ENCODE measurements at regions not wholly inside any gene's neighbourhood (a gene's known extent, or its start where the extent isn't known, plus 50 kb on each side); places are given as distances from the start of the nearest gene placed in this dataset.

GRCh38 chr4:45648846-45649245 is 475.0 kb downstream of the GABRG1 start:
- H3K4me1 ChIP-seq, result no peaks in the 10 kb centered on the region
- no peaks in the 10 kb centered on the region for H3K9me3 ChIP-seq
- no peak for DNase-seq
- H3K4me3 ChIP-seq, result no peak overlapping the region
- H3K27ac ChIP-seq, result no peak overlapping the region
- intact Hi-C loops (cut with DNase I; ENCODE audit: low total_unique reads), result no loop called here
- H3K27me3 ChIP-seq, result no peaks in the 10 kb centered on the region
- H3K36me3 ChIP-seq, result no peaks in the 10 kb centered on the region
- no peak for TF ChIP-seq POLR2A (IDR thresholded peaks at IDR 0.05)
- no peak for TF ChIP-seq CTCF (IDR thresholded peaks at IDR 0.05)

- TF ChIP-seq POLR2A (IDR thresholded peaks at IDR 0.05), result no peak
- no peak for TF ChIP-seq CTCF (IDR thresholded peaks at IDR 0.05)
- H3K4me3 ChIP-seq, result no peak overlapping the region
- DNase-seq, result no peak
- intact Hi-C loops (cut with DNase I; ENCODE audit: low total_unique reads), result no loop called here
- H3K27me3 ChIP-seq, result no peaks in the 10 kb centered on the region
- no peaks in the 10 kb centered on the region for H3K9me3 ChIP-seq
- no peaks in the 10 kb centered on the region for H3K36me3 ChIP-seq
- H3K27ac ChIP-seq, result no peak overlapping the region
- H3K4me1 ChIP-seq, result no peaks in the 10 kb centered on the region
Measured at GRCh38 chr4:45647823-45648222, 476.0 kb downstream of the GABRG1 start.

- no peaks in the 10 kb centered on the region for H3K36me3 ChIP-seq
- H3K27ac ChIP-seq, result no peak overlapping the region
- no peaks in the 10 kb centered on the region for H3K4me1 ChIP-seq
- no peaks in the 10 kb centered on the region for H3K27me3 ChIP-seq
- intact Hi-C loops (cut with DNase I; ENCODE audit: low total_unique reads), result no loop called here
- no peak for DNase-seq
- no peak for TF ChIP-seq POLR2A (IDR thresholded peaks at IDR 0.05)
- no peak for TF ChIP-seq CTCF (IDR thresholded peaks at IDR 0.05)
- H3K9me3 ChIP-seq, result no peaks in the 10 kb centered on the region
- H3K4me3 ChIP-seq, result no peak overlapping the region
Measured at GRCh38 chr4:45646885-45647590, 476.8 kb downstream of the GABRG1 start.

- TF ChIP-seq CTCF (IDR thresholded peaks at IDR 0.05) (no peak), POLR2A (IDR thresholded peaks at IDR 0.05) (no peak)
- no peak overlapping the region for H3K27ac ChIP-seq
- H3K4me3 ChIP-seq, result no peak overlapping the region
- H3K4me1 ChIP-seq, result no peaks in the 10 kb centered on the region
- H3K9me3 ChIP-seq, result no peaks in the 10 kb centered on the region
- H3K36me3 ChIP-seq, result no peaks in the 10 kb centered on the region
- intact Hi-C loops (cut with DNase I; ENCODE audit: low total_unique reads), result no loop called here
- DNase-seq, result no peak
- H3K27me3 ChIP-seq, result no peaks in the 10 kb centered on the region
Measured at GRCh38 chr4:45640281-45640680, 483.6 kb downstream of the GABRG1 start.

- no peak for TF ChIP-seq POLR2A (IDR thresholded peaks at IDR 0.05)
- TF ChIP-seq CTCF (IDR thresholded peaks at IDR 0.05), result no peak
- H3K4me3 ChIP-seq, result no peak overlapping the region
- no peak overlapping the region for H3K27ac ChIP-seq
- H3K4me1 ChIP-seq, result no peaks in the 10 kb centered on the region
- H3K27me3 ChIP-seq, result no peaks in the 10 kb centered on the region
- DNase-seq, result no peak
- intact Hi-C loops (cut with DNase I; ENCODE audit: low total_unique reads), result no loop called here
- no peaks in the 10 kb centered on the region for H3K9me3 ChIP-seq
- H3K36me3 ChIP-seq, result no peaks in the 10 kb centered on the region
Measured at GRCh38 chr4:45638641-45639040, 485.2 kb downstream of the GABRG1 start.

Data from uterus (tissue), 3 donors.